Lower leg skin (tissue), 4 donors: ENCODE measurements at regions not wholly inside any gene's neighbourhood (a gene's known extent, or its start where the extent isn't known, plus 50 kb on each side); places are given as distances from the start of the nearest gene placed in this dataset.

Experiments
- DNase-seq, 2 donors: peaks; one replicate each; pipeline ENCODE4 v3.0.0-alpha.2; 2019; ENCODE audit warnings: low spot score in 2 of 2
- H3K4me3 ChIP-seq: fragments of 200-600 bp; sonication (generic); 2 replicates; pipeline ENCODE4 v1.5.1; 2017; ENCODE audit warnings: mild to moderate bottlenecking, low read depth; ENCODE audit not compliant: poor library complexity, severe bottlenecking
- POLR2A ChIP-seq, 2 donors: fragments of 450-650 bp; IDR thresholded peaks; one replicate each; pipeline ENCODE4 v1.6.1; 2016 to 2017; ENCODE audit warnings: antibody characterized with exemption in 2 of 2, mild to moderate bottlenecking in 1 of 2, moderate library complexity in 1 of 2
- WGBS, 2 donors: methylation state at CpG; one replicate each; pipeline ENCODE4 v1.1.5; 2018; 5-methylcytosine and 5-hydroxymethylcytosine counted together
- intact Hi-C: fragments of 100-400 bp; cut with DNase I; formaldehyde crosslinking; loops from one replicate; pipeline ENCODE4 v1.15.0; 2023; ENCODE audit warnings: low total_unique reads
- TF ChIP-seq, protein P1 (sequence below), 3 donors: fragments of 450-650 bp; IDR thresholded peaks; one replicate each; pipeline ENCODE4 v1.5.1; 2016; ENCODE audit warnings: antibody characterized with exemption in 3 of 3, mild to moderate bottlenecking in 3 of 3, moderate library complexity in 2 of 3

DNA sequence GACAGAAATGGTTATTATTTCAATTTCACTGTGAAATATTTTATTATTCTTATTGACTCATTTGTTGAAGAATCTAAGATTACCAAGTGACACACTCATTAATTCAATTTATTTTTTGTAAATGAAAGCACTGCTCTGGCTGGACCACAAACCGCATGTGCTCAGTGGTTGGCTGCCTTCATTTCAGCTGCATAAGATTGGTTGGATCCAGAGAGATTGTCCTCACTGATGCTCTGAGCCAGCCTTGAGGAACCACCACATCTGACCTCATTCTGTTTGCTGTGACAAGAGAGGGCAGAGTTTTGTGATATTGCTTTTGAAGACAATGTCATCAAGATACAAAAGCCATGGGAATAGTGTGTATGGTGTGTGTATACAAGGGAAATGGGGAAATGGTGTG lies 192.1 kb downstream of the CYRIA start:
- intact Hi-C loops = no loop called here

DNA sequence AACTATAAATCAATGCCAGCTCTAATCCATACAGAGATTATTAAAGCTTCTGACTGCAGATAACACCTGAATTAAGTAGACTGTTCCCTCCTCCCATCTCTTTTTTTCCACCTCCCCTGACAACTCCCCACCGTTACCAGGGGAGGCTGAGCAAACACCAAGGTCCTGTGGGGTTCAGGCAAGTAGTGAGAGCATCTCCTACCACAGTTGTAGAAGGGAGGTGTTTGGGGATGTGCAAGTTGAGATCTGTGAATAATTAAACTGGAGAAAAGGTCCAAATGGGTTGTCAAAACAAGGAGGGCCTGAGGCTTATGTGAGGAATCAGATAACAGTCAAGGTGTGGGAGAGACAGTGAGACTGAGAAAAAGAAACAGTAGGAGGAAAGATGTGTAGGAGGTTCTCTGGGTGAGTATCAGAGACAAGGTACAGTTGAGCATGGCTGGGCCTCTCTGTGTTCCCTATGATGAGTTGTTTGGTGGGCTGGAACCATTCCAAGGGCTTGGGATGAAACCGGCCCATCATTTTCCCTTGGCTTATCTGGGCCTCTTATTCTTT lies 194.6 kb downstream of the CYRIA start:
- TF ChIP-seq, protein P1, sequence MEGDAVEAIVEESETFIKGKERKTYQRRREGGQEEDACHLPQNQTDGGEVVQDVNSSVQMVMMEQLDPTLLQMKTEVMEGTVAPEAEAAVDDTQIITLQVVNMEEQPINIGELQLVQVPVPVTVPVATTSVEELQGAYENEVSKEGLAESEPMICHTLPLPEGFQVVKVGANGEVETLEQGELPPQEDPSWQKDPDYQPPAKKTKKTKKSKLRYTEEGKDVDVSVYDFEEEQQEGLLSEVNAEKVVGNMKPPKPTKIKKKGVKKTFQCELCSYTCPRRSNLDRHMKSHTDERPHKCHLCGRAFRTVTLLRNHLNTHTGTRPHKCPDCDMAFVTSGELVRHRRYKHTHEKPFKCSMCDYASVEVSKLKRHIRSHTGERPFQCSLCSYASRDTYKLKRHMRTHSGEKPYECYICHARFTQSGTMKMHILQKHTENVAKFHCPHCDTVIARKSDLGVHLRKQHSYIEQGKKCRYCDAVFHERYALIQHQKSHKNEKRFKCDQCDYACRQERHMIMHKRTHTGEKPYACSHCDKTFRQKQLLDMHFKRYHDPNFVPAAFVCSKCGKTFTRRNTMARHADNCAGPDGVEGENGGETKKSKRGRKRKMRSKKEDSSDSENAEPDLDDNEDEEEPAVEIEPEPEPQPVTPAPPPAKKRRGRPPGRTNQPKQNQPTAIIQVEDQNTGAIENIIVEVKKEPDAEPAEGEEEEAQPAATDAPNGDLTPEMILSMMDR (IDR thresholded peaks at IDR 0.05) = no peak
- TF ChIP-seq POLR2A (IDR thresholded peaks at IDR 0.05) = no peak
- no peak overlapping the region for H3K4me3 ChIP-seq
- DNase-seq = no peak
- intact Hi-C loops = no loop called here
- WGBS, 2 donors = 48 to 55% methylated on average over 2 of the region's 2 CpGs

More for the DNA sequence above, 192.1 kb downstream of the CYRIA start:
- WGBS, 2 donors = 86 to 91% methylated on average over 1 of the region's 1 CpG
- DNase-seq = no peak
- TF ChIP-seq POLR2A (IDR thresholded peaks at IDR 0.05) = no peak
- TF ChIP-seq, protein P1 (IDR thresholded peaks at IDR 0.05) = no peak
- no peak overlapping the region for H3K4me3 ChIP-seq

DNA sequence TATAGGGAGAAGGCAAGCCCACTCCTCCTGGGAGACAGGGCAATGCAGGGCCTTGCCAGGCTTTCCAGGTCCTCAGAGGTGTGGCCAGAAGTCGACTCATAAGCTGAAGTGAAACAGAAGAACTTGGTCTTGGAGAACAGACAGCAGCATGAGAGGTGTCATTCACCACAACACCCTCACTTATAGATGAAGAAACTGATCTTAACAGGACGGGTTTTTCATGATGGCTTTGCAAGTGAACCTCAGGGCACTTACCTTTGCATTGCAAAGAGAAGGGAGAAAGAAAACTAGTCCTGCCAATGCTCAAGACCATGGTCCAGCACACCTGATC lies 198.8 kb downstream of the CYRIA start:
- H3K4me3 ChIP-seq = no peak overlapping the region
- intact Hi-C loops = no loop called here
- 46 to 76% methylated on average over 2 of the region's 2 CpGs for WGBS, 2 donors
- no peak for TF ChIP-seq POLR2A (IDR thresholded peaks at IDR 0.05)
- TF ChIP-seq, protein P1 (IDR thresholded peaks at IDR 0.05) = no peak
- DNase-seq = no peak

DNA sequence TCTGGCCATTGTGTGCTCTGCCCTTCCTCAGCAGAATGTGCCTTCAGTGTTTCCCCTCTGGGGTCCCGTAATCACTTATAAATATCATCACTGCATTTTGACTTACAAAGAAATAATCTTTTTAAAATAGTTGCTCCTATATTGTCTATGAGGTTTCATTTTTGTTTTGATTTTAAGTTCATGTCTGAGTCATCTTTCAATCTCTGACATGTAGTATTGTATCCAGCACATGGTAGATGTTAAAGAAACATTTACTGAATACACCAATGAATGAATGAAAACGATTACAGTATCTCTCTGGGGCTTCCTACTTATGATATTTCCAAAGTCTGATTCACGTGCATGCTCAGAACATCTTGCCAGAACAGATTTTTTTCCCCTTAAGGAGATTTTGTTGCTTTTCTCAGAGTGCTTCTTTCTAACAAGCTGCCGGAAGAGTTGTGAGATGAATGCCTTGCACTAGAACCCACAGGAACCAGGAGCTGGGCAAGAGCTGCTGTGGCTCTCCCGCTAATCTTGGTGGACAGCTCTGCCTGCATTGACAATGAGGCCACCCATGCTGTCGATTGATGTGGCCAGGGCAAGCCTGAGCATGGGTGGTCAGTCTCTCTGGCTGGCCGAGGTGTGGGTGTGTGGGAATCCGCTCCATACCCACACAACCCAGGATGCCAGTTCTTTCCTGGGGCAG lies 199.4 kb downstream of the CYRIA start:
- TF ChIP-seq POLR2A (IDR thresholded peaks at IDR 0.05) = no peak
- TF ChIP-seq, protein P1 (IDR thresholded peaks at IDR 0.05) = no peak
- 62 to 67% methylated on average over 8 of the region's 8 CpGs for WGBS, 2 donors
- no peak overlapping the region for H3K4me3 ChIP-seq
- DNase-seq = no peak
- intact Hi-C loops = no loop called here

DNA sequence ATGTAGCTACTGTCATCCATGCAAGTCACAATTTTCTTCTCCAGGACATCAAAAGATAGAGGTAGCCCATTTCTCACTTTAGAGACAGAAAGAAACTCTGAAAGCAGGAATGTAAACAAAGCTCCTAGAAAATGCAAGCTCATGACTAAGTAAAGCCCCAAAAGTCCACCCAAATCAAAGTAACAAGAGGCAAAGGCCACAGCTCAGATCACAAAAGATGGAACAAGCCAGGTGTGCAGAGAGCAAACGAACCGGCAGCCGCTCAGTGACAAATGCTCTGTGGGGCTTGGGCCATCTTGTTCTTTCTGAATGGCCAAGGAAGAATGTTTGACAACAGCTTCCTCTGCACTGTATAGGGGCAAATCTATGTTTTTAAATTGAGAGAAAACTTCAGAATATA lies 201.0 kb downstream of the CYRIA start:
- intact Hi-C loops = no loop called here
- WGBS, 2 donors = 82 to 93% methylated on average over 3 of the region's 3 CpGs
- no peak for DNase-seq
- no peak overlapping the region for H3K4me3 ChIP-seq
- no peak for TF ChIP-seq POLR2A (IDR thresholded peaks at IDR 0.05)
- TF ChIP-seq, protein P1 (IDR thresholded peaks at IDR 0.05) = no peak

DNA sequence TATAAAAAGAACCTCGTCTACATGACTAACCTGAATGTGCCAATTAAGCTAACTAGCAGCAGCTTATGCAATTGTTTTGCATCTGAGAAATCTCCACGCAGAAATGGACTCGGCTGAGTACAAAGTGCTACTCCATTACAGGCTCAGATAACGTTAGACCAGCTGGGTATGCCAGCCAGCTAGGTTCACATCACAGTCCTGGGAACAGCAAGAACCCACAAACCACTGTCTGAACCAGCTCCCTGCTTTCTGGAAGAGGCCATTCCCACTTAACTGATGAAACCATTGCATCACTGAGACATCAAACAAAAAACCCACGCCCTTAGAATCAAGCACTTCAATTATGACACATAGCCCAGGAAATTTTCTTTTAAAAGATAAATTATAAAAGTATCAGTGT lies 202.7 kb downstream of the CYRIA start:
- intact Hi-C loops = no loop called here
- WGBS, 2 donors = 26 to 42% methylated on average over 5 of the region's 5 CpGs
- no peak overlapping the region for H3K4me3 ChIP-seq

More for the DNA sequence above, 202.7 kb downstream of the CYRIA start:
- no peak for DNase-seq
- TF ChIP-seq POLR2A (IDR thresholded peaks at IDR 0.05) = no peak
- TF ChIP-seq, protein P1 (IDR thresholded peaks at IDR 0.05) = no peak
